ENCODE measurements at regions not wholly inside any gene's neighbourhood (a gene's known extent, or its start where the extent isn't known, plus 50 kb on each side); places are given as distances from the start of the nearest gene placed in this dataset.

DNA sequence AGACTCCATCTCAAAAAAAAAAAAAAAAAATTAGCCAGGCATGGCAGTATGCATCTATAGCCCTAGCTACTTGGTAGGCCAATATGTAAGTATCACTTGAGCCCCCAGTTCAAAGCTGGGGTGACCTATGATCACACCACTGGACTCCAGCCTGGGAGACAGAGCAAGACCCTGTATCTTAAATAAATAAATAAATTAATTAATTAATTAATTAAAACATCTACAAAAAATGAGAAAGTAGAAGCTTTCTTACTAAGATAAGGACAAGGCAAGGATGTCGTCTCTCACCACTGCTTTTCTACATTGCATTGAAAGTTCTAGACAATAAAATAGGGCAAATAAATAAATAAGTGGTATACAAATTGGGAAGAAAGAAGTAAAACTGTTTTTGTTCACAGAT is 134.3 kb upstream of the CARMIL1 start:
- H3K4me3 ChIP-seq (ENCODE audit: low read depth, low read length), result no peak overlapping the region
- TF ChIP-seq, protein P1, sequence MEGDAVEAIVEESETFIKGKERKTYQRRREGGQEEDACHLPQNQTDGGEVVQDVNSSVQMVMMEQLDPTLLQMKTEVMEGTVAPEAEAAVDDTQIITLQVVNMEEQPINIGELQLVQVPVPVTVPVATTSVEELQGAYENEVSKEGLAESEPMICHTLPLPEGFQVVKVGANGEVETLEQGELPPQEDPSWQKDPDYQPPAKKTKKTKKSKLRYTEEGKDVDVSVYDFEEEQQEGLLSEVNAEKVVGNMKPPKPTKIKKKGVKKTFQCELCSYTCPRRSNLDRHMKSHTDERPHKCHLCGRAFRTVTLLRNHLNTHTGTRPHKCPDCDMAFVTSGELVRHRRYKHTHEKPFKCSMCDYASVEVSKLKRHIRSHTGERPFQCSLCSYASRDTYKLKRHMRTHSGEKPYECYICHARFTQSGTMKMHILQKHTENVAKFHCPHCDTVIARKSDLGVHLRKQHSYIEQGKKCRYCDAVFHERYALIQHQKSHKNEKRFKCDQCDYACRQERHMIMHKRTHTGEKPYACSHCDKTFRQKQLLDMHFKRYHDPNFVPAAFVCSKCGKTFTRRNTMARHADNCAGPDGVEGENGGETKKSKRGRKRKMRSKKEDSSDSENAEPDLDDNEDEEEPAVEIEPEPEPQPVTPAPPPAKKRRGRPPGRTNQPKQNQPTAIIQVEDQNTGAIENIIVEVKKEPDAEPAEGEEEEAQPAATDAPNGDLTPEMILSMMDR (IDR thresholded peaks at IDR 0.05; ENCODE audit: low read depth, low read length), result no peak
- no peak for DNase-seq (ENCODE audit: low read depth, low spot score)
- in situ Hi-C loops (cut with HindIII; ENCODE audit: low sequenced_read_pairs), result no loop called here

DNA sequence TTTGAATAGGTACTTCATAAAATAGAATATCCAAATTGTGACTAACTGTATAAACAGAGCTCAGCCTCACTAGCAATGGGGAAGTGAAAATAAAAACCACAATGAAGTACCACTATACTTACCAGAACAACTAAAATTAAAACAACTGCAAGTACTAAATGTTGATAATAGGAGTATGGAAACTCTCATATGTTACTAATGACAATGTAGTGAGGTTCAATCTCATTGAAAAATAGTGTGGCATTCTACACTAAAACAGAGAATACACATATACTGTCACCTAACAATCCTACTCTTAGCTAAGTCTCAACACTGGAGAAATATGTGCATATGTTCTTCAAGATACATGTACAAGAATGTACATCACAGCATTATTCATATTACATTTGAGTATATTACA is 132.0 kb upstream of the CARMIL1 start:
- DNase-seq (ENCODE audit: low read depth, low spot score), result no peak
- in situ Hi-C loops (cut with HindIII; ENCODE audit: low sequenced_read_pairs), result no loop called here
- TF ChIP-seq, protein P1 (IDR thresholded peaks at IDR 0.05; ENCODE audit: low read depth, low read length), result no peak
- no peak overlapping the region for H3K4me3 ChIP-seq (ENCODE audit: low read depth, low read length)

DNA sequence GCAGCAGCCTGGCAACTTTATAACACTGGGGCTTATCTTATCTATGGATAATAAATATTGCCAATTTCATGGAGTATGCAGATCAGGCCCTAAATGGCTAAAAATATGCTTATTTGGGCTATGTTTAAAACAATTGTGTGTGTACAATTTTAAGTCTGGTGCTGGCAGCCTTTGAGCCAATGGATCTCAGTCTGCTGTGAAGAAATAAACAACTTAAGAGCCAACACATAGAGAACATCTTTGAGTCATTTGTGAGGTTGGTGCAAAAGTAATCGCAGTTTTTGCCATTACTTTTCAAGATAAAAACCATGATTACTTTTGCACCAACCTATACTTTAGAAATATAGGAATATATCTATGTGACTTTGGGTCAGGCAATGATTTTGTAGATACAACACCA is 129.1 kb upstream of the CARMIL1 start:
- TF ChIP-seq, protein P1 (IDR thresholded peaks at IDR 0.05; ENCODE audit: low read depth, low read length), result no peak
- H3K4me3 ChIP-seq (ENCODE audit: low read depth, low read length), result no peak overlapping the region
- in situ Hi-C loops (cut with HindIII; ENCODE audit: low sequenced_read_pairs), result no loop called here
- DNase-seq (ENCODE audit: low read depth, low spot score), result no peak

DNA sequence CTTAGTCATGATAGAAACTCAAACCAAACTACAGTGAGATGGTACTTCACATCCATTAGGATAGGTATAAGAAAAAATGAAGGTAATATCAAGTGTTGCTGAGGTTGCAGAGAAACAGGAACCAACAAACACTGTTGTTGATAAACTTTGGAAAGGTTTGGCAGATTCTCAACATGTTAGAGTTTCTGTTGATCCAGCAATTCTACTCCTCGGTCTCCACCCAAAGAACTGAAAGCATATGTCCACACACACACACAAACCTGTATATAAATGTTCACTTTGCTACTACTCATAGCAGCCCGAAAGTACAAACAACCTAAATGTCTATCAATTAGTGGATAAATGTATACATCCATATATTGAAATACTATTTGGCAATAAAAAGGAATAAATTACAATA is 128.3 kb upstream of the CARMIL1 start:
- in situ Hi-C loops (cut with HindIII; ENCODE audit: low sequenced_read_pairs), result no loop called here
- H3K4me3 ChIP-seq (ENCODE audit: low read depth, low read length), result no peak overlapping the region
- TF ChIP-seq, protein P1 (IDR thresholded peaks at IDR 0.05; ENCODE audit: low read depth, low read length), result no peak
- no peak for DNase-seq (ENCODE audit: low read depth, low spot score)

DNA sequence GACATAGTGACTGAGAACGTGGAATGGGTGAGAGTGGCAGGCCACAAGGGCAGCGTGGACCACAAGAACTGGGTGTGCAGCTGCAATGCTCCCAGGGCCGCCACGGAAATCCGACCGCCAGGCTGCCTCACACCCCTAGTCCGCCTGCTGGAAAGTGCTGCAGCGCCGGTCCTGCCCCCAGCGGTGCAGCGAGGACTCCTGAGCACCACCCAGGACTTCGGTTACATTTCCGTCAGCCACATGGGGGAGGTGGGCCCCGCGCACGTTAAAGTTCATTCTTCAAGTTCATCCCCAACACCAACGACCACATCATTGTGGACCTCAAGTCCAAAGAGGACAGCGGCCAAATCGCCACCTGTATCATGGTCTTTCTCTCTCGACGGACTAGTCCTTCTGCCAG is 126.1 kb upstream of the CARMIL1 start:
- in situ Hi-C loops (cut with HindIII; ENCODE audit: low sequenced_read_pairs), result no loop called here
- TF ChIP-seq, protein P1 (IDR thresholded peaks at IDR 0.05; ENCODE audit: low read depth, low read length), result no peak

DNA sequence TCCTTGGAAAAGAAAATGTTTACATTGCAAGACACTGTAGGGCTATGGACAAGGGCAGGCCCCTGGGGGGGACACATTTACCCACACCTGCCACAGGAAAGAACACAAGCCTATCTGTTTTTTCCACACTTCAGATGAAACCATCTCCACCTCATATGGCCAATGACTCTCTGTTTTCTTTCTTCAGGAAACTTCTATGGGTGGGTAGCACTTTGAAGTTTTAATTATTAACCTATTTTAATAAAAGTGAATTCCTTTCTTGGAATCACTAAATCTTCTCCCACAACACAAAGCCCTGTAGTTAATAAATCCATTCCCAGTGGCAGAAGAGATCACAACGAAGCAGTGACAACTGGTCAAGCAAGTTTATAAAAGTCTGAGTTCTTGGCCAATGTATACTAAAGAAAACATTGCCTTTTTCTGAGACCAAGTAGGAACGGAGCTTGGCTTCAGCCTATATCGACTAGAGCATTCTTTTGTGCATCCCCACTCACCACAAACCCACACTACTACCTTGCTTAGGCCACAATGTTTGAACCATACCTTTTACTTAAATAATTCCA is 125.1 kb upstream of the CARMIL1 start:
- no peak for DNase-seq (ENCODE audit: low read depth, low spot score)
- H3K4me3 ChIP-seq (ENCODE audit: low read depth, low read length), result no peak overlapping the region
- TF ChIP-seq, protein P1 (IDR thresholded peaks at IDR 0.05; ENCODE audit: low read depth, low read length), result no peak
- in situ Hi-C loops (cut with HindIII; ENCODE audit: low sequenced_read_pairs), result no loop called here

More for the DNA sequence above, 126.1 kb upstream of the CARMIL1 start:
- no peak for DNase-seq (ENCODE audit: low read depth, low spot score)
- H3K4me3 ChIP-seq (ENCODE audit: low read depth, low read length), result no peak overlapping the region

DNA sequence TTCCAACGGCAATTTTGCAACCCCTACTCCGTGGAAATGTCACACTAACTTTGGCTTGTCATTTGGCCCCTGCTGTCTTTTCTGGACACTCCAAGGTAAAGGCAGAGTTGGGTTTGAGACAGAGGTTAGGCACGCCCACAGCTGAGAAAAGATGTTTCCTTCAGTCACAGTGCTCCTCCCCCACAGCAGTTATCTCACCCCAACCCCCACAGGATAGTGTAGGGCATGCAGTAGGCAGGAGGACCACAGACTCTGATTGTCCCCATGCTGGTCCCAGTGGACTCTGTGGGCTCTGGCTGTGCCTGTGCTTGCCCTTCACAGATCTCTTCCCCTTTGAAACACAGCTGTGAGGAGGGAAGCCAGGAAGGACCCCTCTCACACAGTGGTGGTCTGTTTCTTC is 124.0 kb upstream of the CARMIL1 start:
- H3K4me3 ChIP-seq (ENCODE audit: low read depth, low read length), result no peak overlapping the region
- in situ Hi-C loops (cut with HindIII; ENCODE audit: low sequenced_read_pairs), result no loop called here
- DNase-seq (ENCODE audit: low read depth, low spot score), result no peak
- TF ChIP-seq, protein P1 (IDR thresholded peaks at IDR 0.05; ENCODE audit: low read depth, low read length), result no peak
